GM12875 (cell line): ENCODE measurements at regions not wholly inside any gene's neighbourhood (a gene's known extent, or its start where the extent isn't known, plus 50 kb on each side); places are given as distances from the start of the nearest gene placed in this dataset.

Experiments
- H3K4me3 ChIP-seq: one replicate; pipeline ENCODE4 v1.5.1; 2011; ENCODE audit warnings: low read depth, low read length, control low read depth
- CTCF ChIP-seq: IDR thresholded peaks from 2 replicates; pipeline ENCODE4 v1.5.1; 2011; ENCODE audit warnings: low read depth, mild to moderate bottlenecking, control low read depth, inconsistent platforms, low read length, moderate library complexity, borderline replicate concordance; ENCODE audit not compliant: insufficient read depth

GRCh38 chr5:68450245-68450852 is 234.8 kb downstream of the PIK3R1 start:
- no peak overlapping the region for H3K4me3 ChIP-seq
- TF ChIP-seq CTCF: no peak

- no peak overlapping the region for H3K4me3 ChIP-seq
- no peak for TF ChIP-seq CTCF
Observed at GRCh38 chr5:68452286-68452685, 236.7 kb downstream of the PIK3R1 start.

GRCh38 chr5:68454172-68454571 is 238.6 kb downstream of the PIK3R1 start:
- H3K4me3 ChIP-seq: no peak overlapping the region
- no peak for TF ChIP-seq CTCF

GRCh38 chr5:68454766-68455165 is 239.2 kb downstream of the PIK3R1 start:
- no peak for TF ChIP-seq CTCF
- H3K4me3 ChIP-seq: no peak overlapping the region

- TF ChIP-seq CTCF: no peak
- H3K4me3 ChIP-seq: no peak overlapping the region
Observed at GRCh38 chr5:68455216-68455615, 239.7 kb downstream of the PIK3R1 start.

GRCh38 chr5:68456756-68457217 is 241.2 kb downstream of the PIK3R1 start:
- no peak for TF ChIP-seq CTCF

GRCh38 chr5:68457285-68457684 is 241.7 kb downstream of the PIK3R1 start:
- H3K4me3 ChIP-seq: no peak overlapping the region
- TF ChIP-seq CTCF: no peak

More at GRCh38 chr5:68456756-68457217, 241.2 kb downstream of the PIK3R1 start:
- H3K4me3 ChIP-seq: no peak overlapping the region
